Spleen (tissue), 11 donors: ENCODE measurements at regions not wholly inside any gene's neighbourhood (a gene's known extent, or its start where the extent isn't known, plus 50 kb on each side); places are given as distances from the start of the nearest gene placed in this dataset.
A peak's percentile ranks its signal among the peaks of the same experiment; 100 is the strongest.

ENCODE experiments used
- DNase-seq: peaks from one replicate; pipeline ENCODE4 v3.0.0-alpha.2; 2020
- H3K27ac ChIP-seq, 8 donors: fragments of 200-600 bp; sonication (generic) in 7 of 8; 1 replicate in 4 of 8; 2 replicates in 4 of 8; pipeline versions ENCODE4 v1.5.0 to v1.8.0; 2016 to 2021; ENCODE audit warnings: inconsistent platforms in 4 of 8, mild to moderate bottlenecking in 4 of 8, moderate library complexity in 1 of 8
- H3K27me3 ChIP-seq, 7 donors: fragments of 200-600 bp; sonication (generic) in 6 of 7; replicated peaks in 1 of 7; 1 replicate in 4 of 7; 2 replicates in 3 of 7; pipeline versions ENCODE4 v1.5.0 to v1.8.0; 2016 to 2021; ENCODE audit warnings: inconsistent platforms in 3 of 7, mild to moderate bottlenecking in 1 of 7
- H3K36me3 ChIP-seq, 6 donors: fragments of 200-600 bp; sonication (generic) in 5 of 6; 1 replicate in 4 of 6; 2 replicates in 2 of 6; pipeline versions ENCODE4 v1.5.0 to v1.8.0; 2016 to 2021; ENCODE audit warnings: inconsistent platforms in 2 of 6
- H3K4me1 ChIP-seq, 6 donors: fragments of 200-600 bp; sonication (generic) in 5 of 6; 1 replicate in 3 of 6; 2 replicates in 3 of 6; pipeline versions ENCODE4 v1.5.0 to v1.8.0; 2016 to 2021; ENCODE audit warnings: inconsistent platforms in 3 of 6
- H3K4me3 ChIP-seq, 8 donors: fragments of 200-600 bp; sonication (generic) in 7 of 8; 1 replicate in 4 of 8; 2 replicates in 4 of 8; pipeline versions ENCODE4 v1.5.0 to v1.8.0; 2016 to 2021; ENCODE audit warnings: inconsistent platforms in 4 of 8, mild to moderate bottlenecking in 4 of 8, moderate library complexity in 2 of 8
- H3K9me3 ChIP-seq, 8 donors: fragments of 200-600 bp; sonication (generic) in 7 of 8; 1 replicate in 4 of 8; 2 replicates in 4 of 8; pipeline versions ENCODE4 v1.5.0 to v1.8.0; 2016 to 2021; ENCODE audit warnings: inconsistent platforms in 4 of 8
- CTCF ChIP-seq, 11 experiments: fragments of 200-600 bp in 7 of 11; fragments of 450-650 bp in 4 of 11; sonication (generic) in 4 of 11; IDR thresholded peaks in 8 of 11; conservative IDR thresholded peaks in 3 of 11; 1 replicate in 7 of 11; 2 replicates in 4 of 11; pipeline versions ENCODE4 v1.4.0 to v1.8.0; 2016 to 2021; ENCODE audit warnings: antibody characterized with exemption in 11 of 11, inconsistent platforms in 4 of 11, mild to moderate bottlenecking in 1 of 11
- POLR2A ChIP-seq, 3 donors: fragments of 450-650 bp; IDR thresholded peaks; one replicate each; pipeline ENCODE4 v1.5.1; 2017; ENCODE audit warnings: antibody characterized with exemption in 3 of 3, mild to moderate bottlenecking in 1 of 3
- POLR2AphosphoS5 ChIP-seq, 3 donors: sonication (generic); formaldehyde crosslinking; IDR thresholded peaks; one replicate each; pipeline ENCODE4 v1.5.1; 2017; ENCODE audit warnings: antibody characterized with exemption in 3 of 3
- WGBS, 5 donors: extraction: QIAGEN DNeasy Blood & Tissue Kit in 3 of 5; methylation state at CpG; one replicate each; pipeline versions ENCODE4 v1.1.5 to v1.1.7; 2013 to 2018; 5-methylcytosine and 5-hydroxymethylcytosine counted together
- intact Hi-C: fragments of 100-400 bp; cut with DNase I; formaldehyde crosslinking; loops from one replicate; pipeline ENCODE4 v1.15.0; 2023; ENCODE audit warnings: low total_unique reads
- donor health status: healthy with polysubstance abuse.
- donor health status: DM: no; HTN: no; CAD: no; lungs with moderate emphysema.
- donor health status: DM: no; HTN: no; CAD: no.
- donor health status: Bipolar disorder and iron deficiency.
- donor health status: healthy.
- donor health status: DM: no; HTN: no; CAD: no.
- donor health status: DM: yes; HTN: yes; CAD: no.

- Histone ChIP-seq H3K4me3 (peak overlapping the region in 5 of 8 donors; percentile 8 to 54 (median 9)), H3K27ac (no peak overlapping the region), H3K4me1 (peaks cover 0 to 25% (median 10%) of the 10 kb centered on the region in 6 donors), H3K36me3 (no peaks in the 10 kb centered on the region), H3K9me3 (no peaks in the 10 kb centered on the region), H3K27me3 (peaks cover 0 to 78% (median 20%) of the 10 kb centered on the region in 7 donors)
- TF ChIP-seq POLR2A (IDR thresholded peaks at IDR 0.05) (no peak), POLR2AphosphoS5 (IDR thresholded peaks at IDR 0.05) (no peak), CTCF (IDR thresholded peaks at IDR 0.05 in 8 of 11, conservative IDR thresholded peaks at IDR 0.05 in 3 of 11) (no peak)
- no peak for DNase-seq
- 1 to 6% (median 2%) methylated on average over 33 of the region's 33 CpGs for WGBS, 5 donors
- intact Hi-C loops = no loop called here
Observed at GRCh38 chr4:27084685-27085361, 224.2 kb downstream of the STIM2 start.

DNA sequence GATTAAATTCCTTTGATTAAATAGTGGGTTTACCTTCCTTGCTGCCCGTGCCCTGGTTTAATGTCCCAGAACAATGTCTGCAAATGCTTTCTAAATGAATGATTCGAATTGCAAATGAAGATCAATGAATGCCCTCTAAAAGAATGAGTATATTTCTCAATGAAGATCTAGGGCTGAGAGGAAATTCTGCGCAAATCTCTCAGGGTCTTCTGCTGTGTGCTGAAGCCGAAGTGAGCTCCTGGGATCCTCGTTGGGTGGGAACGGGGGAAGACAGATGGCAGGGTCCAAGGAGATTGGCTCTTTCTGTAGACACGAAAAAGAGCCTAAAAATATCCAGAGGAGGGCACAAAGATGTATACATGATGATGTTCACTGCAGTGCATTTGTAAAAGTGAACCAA lies 224.8 kb downstream of the STIM2 start:
- H3K4me3 ChIP-seq = peak overlapping the region in 2 of 8 donors; percentile 33 to 54
- H3K4me1 ChIP-seq = peaks cover 0 to 25% (median 10%) of the 10 kb centered on the region in 6 donors
- H3K36me3 ChIP-seq = no peaks in the 10 kb centered on the region
- peaks cover 0 to 81% (median 20%) of the 10 kb centered on the region in 7 donors for H3K27me3 ChIP-seq
- intact Hi-C loops = no loop called here
- H3K9me3 ChIP-seq = no peaks in the 10 kb centered on the region
- TF ChIP-seq POLR2AphosphoS5 (IDR thresholded peaks at IDR 0.05) = no peak
- no peak for TF ChIP-seq POLR2A (IDR thresholded peaks at IDR 0.05)
- no peak for TF ChIP-seq CTCF (IDR thresholded peaks at IDR 0.05 in 8 of 11, conservative IDR thresholded peaks at IDR 0.05 in 3 of 11)
- DNase-seq = no peak
- no peak overlapping the region for H3K27ac ChIP-seq
- 30 to 42% (median 35%) methylated on average over 7 of the region's 7 CpGs for WGBS, 5 donors

DNA sequence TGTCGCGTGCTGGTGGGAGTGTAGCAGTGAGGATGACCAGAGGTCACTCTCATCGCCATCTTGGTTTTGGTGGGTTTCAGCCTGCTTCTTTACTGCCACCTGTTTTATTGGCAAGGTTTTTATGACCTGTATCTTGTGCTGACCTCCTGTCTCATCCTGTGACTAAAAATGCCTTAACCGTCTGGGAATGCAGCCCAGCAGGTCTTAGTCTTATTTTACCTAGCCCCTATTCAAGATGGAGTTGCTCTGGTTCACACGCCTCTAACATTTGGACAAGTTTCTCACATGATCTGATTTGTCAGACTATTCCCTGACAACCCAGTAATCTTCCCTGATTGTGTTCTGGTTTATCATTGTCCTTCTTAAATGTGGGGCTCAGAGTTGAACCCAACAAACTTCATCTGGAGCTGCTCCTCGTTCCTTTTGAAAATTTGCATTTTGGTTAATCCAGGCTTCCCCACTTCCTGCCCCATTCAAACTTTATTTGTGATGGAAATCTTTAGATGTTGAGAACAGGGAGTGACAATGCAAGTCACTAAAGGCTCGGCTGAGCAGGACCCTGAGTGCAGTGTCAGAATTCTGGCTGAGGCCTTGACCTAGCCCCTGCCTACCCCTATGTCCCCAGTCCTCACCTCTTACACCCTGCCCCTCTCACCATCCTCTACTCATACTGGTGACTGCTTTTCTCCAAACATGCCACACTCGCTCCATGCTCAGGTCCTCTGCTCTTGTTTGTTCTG lies 226.8 kb downstream of the STIM2 start:
- Histone ChIP-seq H3K4me3 (no peak overlapping the region), H3K9me3 (no peaks in the 10 kb centered on the region), H3K4me1 (peaks cover 0 to 17% (median 10%) of the 10 kb centered on the region in 6 donors), H3K27me3 (peaks cover 0 to 92% (median 20%) of the 10 kb centered on the region in 7 donors), H3K27ac (no peak overlapping the region), H3K36me3 (no peaks in the 10 kb centered on the region)
- no peak for DNase-seq
- intact Hi-C loops = no loop called here
- no peak for TF ChIP-seq POLR2A (IDR thresholded peaks at IDR 0.05)
- TF ChIP-seq CTCF (IDR thresholded peaks at IDR 0.05 in 8 of 11, conservative IDR thresholded peaks at IDR 0.05 in 3 of 11) = no peak
- no peak for TF ChIP-seq POLR2AphosphoS5 (IDR thresholded peaks at IDR 0.05)
- WGBS, 5 donors = 86 to 92% (median 88%) methylated on average over 8 of the region's 8 CpGs

GRCh38 chr4:27088491-27088890 lies 227.8 kb downstream of the STIM2 start:
- intact Hi-C loops = no loop called here
- no peak for DNase-seq
- WGBS, 5 donors = 5 to 11% (median 9%) methylated on average over 5 of the region's 5 CpGs
- H3K27me3 ChIP-seq = peaks cover 0 to 82% (median 20%) of the 10 kb centered on the region in 7 donors
- no peak overlapping the region for H3K27ac ChIP-seq
- no peaks in the 10 kb centered on the region for H3K36me3 ChIP-seq
- peaks cover 0 to 15% (median 10%) of the 10 kb centered on the region in 6 donors for H3K4me1 ChIP-seq
- H3K4me3 ChIP-seq = no peak overlapping the region
- TF ChIP-seq POLR2A (IDR thresholded peaks at IDR 0.05) (no peak), CTCF (IDR thresholded peaks at IDR 0.05 in 8 of 11, conservative IDR thresholded peaks at IDR 0.05 in 3 of 11) (no peak), POLR2AphosphoS5 (IDR thresholded peaks at IDR 0.05) (no peak)
- H3K9me3 ChIP-seq = no peaks in the 10 kb centered on the region
